GM12891 (cell line): ENCODE measurements at regions not wholly inside any gene's neighbourhood (a gene's known extent, or its start where the extent isn't known, plus 50 kb on each side); places are given as distances from the start of the nearest gene placed in this dataset.

Experiments
- DNase-seq: peaks from one replicate; pipeline ENCODE4 v3.0.0; 2011; ENCODE audit warnings: low spot score; ENCODE audit not compliant: insufficient read length
- FAIRE-seq: peaks from 2 replicates; lab custom pipeline; 2011; peaks lifted over from hg19 to GRCh38; lab: Jason Lieb, UNC
- PAX5 ChIP-seq: IDR thresholded peaks from 2 replicates; pipeline ENCODE4 v1.6.1; 2011; ENCODE audit warnings: low read length, moderate library complexity, mild to moderate bottlenecking; ENCODE audit not compliant: insufficient read depth, severe bottlenecking
- POLR2A ChIP-seq: IDR thresholded peaks from 2 replicates; pipeline ENCODE4 v1.6.1; 2011; ENCODE audit warnings: low read depth, low read length, control low read depth
- POLR2AphosphoS5 ChIP-seq: IDR thresholded peaks from 2 replicates; pipeline ENCODE4 v1.6.1; 2011; ENCODE audit warnings: low read depth, low read length, control low read depth
- POU2F2 ChIP-seq: IDR thresholded peaks from 2 replicates; pipeline ENCODE4 v1.6.1; 2011; ENCODE audit warnings: low read depth, mild to moderate bottlenecking, control low read depth, low read length, moderate library complexity
- SPI1 ChIP-seq: IDR thresholded peaks from 2 replicates; pipeline ENCODE4 v1.6.1; 2011; ENCODE audit warnings: low read depth, low read length, control low read depth
- TAF1 ChIP-seq: IDR thresholded peaks from 2 replicates; pipeline ENCODE4 v1.6.1; 2011; ENCODE audit warnings: low read depth, low read length, control low read depth

DNA sequence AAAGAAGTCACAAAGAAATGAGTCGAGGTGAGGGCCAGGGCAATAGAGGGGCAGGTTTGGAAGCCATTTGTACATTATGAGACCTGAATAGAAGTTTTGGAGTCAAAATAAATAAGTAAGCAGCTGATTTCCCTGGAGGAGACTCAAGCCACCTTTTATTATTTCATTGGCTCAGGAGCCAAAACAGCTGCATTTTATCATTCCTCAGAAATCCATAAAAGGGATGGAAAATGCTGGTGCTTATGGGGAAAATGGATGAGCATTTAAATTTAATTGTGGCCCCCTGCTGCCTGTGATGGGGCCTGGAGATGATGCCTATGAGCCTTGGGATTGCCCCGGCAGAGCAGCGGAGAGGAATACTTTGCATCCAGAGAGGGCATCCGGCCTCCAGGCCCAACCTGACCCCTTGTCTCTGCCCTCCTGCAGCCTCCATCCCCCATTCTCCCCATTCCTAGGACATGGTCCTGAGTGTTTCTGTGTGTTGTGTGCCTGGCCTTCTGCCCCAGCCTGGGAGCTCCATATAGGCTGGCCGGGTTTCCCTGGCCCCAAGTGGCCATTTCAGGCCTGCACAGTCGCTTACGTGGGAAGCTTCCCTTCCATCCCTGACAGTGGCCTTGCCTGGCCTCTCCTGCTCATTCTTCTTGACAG is 296.8 kb upstream of the ZMIZ1 start:
- TF ChIP-seq POU2F2, result no peak
- TF ChIP-seq POLR2A, result no peak
- DNase-seq (no peak), FAIRE-seq (no peak)

DNA sequence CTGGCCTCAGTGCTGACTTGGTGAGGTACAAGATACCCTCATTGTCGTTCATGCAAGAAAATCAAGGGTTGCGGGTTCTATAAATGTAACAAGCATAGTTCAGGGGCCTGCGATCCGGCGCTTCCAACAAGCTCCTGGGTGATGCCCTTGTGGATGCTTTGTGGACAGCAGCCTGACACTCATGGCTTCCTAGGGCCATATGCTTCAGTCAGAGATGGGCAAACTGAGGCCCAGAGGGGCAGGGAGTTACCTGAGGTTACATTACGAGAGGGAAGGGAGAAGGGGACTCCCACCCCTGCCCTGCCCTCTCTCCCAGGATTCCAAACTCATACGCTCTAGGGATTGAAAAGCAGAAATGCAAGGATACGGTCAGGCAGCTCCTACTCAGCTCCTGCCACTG is 296.3 kb upstream of the ZMIZ1 start:
- DNase-seq (no peak), FAIRE-seq (no peak)
- TF ChIP-seq POLR2AphosphoS5, result no peak
- no peak for TF ChIP-seq POU2F2

DNA sequence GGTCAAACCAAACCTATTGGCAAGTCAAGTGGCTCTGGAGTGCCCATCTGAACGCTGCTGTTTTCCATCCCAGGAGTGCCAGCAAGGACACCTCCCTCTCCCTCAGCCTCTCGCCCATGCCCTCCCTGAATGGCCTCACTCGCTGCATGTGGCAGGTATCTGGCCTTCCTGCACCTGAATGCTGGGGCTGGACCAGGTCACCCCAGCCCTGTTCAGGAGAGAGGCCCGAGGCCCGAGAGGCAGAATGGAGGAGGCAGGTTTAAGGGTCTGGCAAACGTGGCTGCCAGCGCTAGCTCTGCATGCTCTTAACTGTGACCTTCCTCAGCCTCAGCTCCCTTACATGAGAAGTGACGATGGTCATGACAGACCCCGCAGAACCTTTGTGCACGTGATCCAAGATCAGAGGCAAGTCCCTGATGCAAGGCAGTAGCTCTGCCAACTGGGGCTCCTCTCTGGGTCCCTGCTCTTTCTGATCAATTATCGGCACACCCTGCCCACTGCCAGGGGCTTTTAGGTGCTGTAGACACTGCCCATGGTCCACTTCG is 295.7 kb upstream of the ZMIZ1 start:
- TF ChIP-seq POU2F2 (no peak), PAX5 (no peak), TAF1 (no peak)
- DNase-seq (no peak), FAIRE-seq (no peak)

DNA sequence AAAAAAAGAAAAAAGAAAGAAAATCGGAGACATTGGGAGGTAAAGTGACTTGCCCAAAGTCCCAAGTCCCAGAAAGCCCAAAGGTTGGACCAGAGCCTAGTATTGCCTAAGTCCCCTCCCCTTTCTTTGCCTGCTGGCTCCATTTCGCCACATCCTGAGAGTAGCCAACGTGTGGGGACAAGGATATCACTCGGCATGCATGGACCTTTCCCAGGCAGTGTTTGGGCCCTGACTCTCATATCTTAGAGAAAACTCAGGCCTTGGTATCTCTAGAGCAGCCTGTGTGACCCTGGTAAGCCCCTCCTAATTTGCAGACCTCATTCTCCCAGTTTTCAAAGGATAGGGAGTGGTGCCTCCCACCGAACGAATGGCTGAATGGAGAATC is 294.2 kb upstream of the ZMIZ1 start:
- FAIRE-seq, result no peak
- no peak for DNase-seq
- TF ChIP-seq TAF1 (no peak), POU2F2 (no peak), PAX5 (no peak), POLR2A (no peak), POLR2AphosphoS5 (no peak), SPI1 (no peak)

DNA sequence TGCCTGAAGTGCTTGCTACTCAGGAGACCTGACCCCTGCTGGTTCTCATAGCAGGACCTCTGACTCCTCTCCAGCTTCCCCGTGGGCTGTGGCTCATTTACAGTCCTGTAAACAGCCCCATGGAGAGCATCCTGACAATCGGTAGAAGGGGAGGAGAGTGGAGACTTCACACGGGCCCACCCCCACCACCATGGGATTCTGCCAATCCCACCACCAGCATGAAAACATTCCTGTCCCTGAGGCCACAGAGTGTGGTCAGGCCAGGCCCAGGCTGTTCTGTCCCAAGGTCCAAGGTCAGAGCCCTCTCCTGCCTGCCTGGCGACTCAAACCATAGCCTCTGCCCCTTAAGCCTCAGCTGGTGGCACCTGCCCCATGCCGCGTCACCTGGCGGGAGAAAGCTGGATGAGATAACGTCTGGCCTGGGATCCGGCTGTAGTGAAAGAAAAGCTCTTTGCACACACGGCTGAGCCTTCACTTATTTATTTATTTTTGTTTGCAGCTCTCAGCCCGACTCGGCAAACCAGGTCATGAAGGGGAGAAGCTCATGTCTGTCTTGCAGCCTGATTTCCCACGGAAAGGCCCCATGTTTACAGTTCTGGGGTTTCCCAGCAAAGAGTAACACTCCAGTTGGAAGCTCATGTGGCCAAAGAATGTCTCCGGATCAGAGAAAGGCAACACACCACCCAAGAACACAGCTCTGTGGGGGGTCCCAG is 293.6 kb upstream of the ZMIZ1 start:
- no peak for FAIRE-seq
- DNase-seq, result no peak

DNA sequence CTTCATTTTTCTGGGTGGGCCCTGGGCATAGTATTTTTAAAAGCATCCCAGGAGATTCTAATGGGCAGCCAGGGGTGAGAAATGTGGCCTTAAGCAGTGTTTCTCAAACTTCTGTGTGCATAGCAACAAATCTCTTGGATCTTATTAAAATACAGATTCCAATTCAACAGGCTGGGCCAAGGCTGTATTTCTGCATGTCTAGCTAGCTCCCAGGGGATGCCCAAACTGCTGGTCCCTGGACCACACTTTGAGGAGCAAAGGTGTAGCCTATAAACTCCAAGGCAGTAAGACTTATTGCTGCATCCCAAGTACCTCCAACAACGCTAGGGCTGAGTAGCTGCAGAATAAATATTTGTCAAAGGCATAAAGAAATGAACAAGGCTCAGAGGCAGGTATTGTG is 292.9 kb upstream of the ZMIZ1 start:
- FAIRE-seq (no peak), DNase-seq (no peak)
- TF ChIP-seq PAX5, result no peak
- no peak for TF ChIP-seq TAF1
- TF ChIP-seq SPI1, result no peak
- TF ChIP-seq POLR2A, result no peak
- no peak for TF ChIP-seq POLR2AphosphoS5
- TF ChIP-seq POU2F2, result no peak

More for the DNA sequence above, 293.6 kb upstream of the ZMIZ1 start:
- TF ChIP-seq POLR2AphosphoS5 (no peak), TAF1 (no peak), POU2F2 (no peak), POLR2A (no peak), PAX5 (no peak), SPI1 (no peak)

DNA sequence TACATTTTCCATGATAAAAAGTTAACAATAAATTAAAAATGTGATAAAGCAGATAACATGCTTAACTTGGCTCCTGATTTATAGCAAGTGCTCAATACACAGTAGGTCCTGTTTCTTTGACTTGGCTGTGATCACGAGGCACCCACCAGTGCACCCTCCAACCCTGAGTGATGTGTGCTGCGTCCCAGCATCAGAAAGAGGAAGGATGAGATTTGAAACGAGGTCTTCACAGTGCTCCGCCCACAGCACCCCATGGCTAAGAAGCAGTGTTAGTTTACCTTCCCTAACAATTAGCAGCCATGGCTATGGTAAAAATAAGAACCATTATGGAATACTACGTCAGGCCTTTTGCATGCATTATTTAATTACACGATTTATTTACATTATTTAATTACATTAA is 292.0 kb upstream of the ZMIZ1 start:
- FAIRE-seq (no peak), DNase-seq (no peak)
- TF ChIP-seq SPI1 (no peak), POU2F2 (no peak), PAX5 (no peak), POLR2AphosphoS5 (no peak), POLR2A (no peak), TAF1 (no peak)

DNA sequence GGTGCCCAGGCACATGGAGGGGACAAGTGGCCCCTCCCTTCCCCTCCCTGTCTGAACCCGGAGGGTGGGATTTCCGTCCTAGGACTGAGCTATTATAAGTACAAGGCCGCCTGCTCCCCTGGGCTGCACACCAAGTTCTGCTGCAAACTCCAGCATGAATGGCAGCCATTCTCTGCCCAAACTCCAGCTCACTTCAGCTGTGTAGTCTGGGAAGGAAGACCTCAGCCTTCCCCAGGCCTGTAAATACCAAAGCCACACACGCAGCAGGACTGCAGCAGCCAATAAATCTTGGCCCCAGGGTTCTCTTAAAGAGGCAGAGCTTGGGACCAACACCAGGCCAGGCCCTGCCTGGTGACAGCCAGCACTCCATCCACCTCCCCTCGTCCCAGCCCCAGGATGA is 291.3 kb upstream of the ZMIZ1 start:
- DNase-seq (no peak), FAIRE-seq (no peak)
- TF ChIP-seq POU2F2, result no peak

DNA sequence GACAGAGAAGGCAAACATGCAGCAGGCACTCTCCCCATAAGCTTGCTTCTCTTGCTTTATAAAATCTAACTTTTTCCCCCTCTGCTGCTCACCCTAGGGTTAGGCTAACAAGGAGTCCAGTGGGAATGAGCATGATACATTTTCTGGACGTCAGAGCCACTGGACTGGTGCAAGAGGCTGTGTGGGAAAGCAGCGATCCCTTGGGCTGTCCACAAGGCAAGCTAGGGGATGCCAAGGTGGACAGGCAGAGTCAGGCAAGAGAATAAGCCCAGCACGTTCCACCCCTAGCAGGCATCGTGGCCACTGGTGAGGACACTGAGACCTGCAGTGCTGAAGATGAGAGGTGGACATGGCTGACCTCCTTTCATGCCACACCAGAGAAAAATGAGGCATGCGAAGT is 290.9 kb upstream of the ZMIZ1 start:
- TF ChIP-seq TAF1 (no peak), SPI1 (no peak), POLR2AphosphoS5 (no peak), POLR2A (no peak), POU2F2 (no peak)
- no peak for DNase-seq
- no peak for FAIRE-seq
